ENCODE measurements at regions not wholly inside any gene's neighbourhood (a gene's known extent, or its start where the extent isn't known, plus 50 kb on each side); places are given as distances from the start of the nearest gene placed in this dataset.

- TF ChIP-seq POLR2A (IDR thresholded peaks at IDR 0.05; ENCODE audit: low read depth, low read length) (no peak), POLR2AphosphoS5 (IDR thresholded peaks at IDR 0.05; ENCODE audit: low read depth, low read length) (no peak), TAF1 (IDR thresholded peaks at IDR 0.05; ENCODE audit: borderline replicate concordance, low read depth, low read length) (no peak)
These were observed 72.4 kb upstream of the BBX start for GRCh38 chr3:107450254-107450893.

Data from GM12892 (cell line).